HG03097 (cell line): ENCODE measurements at regions not wholly inside any gene's neighbourhood (a gene's known extent, or its start where the extent isn't known, plus 50 kb on each side); places are given as distances from the start of the nearest gene placed in this dataset.

Experiments used
- ATAC-seq: cut with Tn5 transposase; IDR thresholded peaks from one replicate; pipeline ENCODE4 v1.9.1; 2021; ENCODE audit not compliant: unreplicated experiment, low FRiP score

DNA sequence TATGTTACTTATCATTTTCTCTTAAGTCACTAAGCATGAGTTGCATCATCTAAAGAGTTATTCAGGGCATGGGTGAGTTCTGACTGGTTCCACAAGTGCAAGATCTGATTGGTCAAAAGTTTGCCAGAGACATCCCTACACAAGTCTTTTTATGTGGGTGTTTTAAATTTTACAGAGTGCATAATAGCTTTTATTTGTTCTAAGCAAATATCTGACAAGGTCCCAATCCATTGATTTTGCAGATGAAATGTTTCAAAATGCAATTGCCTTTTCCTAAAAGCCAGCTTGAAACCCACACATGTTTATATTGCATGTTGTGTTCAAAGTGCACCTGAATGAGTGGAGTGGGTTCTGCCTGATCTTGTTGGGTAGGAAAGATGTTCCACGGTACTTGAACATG lies 101.7 kb upstream of the PAX6 start:
- ATAC-seq: no peak

DNA sequence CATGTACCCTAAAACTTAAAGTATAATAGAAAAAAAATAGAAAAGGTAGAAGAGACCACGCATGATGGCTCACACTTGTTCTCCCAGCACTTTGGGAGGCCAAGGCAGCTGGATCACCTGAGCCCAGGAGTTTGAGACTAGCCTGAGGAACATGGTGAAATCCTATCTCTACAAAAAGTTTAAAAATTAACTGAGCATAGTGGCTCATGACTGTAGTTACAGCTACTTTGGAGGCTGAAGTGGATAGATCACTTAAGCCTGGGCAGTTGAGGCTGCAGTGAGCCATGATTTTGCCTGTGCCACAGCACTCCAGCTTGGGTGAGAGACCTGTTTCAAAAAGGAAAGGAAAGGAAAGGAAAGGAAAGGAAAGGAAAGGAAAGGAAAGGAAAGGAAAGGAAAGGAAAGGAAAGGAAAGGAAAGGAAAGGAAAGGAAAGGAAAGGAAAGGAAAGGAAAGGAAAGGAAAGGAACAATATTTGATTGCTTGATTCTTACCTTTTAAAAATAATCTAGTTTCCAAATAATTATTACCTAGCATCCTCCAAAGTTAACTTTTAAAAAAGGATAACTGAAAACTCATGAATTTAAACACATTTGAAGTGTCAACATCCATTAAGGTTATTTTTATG lies 99.9 kb upstream of the PAX6 start:
- ATAC-seq: no peak

DNA sequence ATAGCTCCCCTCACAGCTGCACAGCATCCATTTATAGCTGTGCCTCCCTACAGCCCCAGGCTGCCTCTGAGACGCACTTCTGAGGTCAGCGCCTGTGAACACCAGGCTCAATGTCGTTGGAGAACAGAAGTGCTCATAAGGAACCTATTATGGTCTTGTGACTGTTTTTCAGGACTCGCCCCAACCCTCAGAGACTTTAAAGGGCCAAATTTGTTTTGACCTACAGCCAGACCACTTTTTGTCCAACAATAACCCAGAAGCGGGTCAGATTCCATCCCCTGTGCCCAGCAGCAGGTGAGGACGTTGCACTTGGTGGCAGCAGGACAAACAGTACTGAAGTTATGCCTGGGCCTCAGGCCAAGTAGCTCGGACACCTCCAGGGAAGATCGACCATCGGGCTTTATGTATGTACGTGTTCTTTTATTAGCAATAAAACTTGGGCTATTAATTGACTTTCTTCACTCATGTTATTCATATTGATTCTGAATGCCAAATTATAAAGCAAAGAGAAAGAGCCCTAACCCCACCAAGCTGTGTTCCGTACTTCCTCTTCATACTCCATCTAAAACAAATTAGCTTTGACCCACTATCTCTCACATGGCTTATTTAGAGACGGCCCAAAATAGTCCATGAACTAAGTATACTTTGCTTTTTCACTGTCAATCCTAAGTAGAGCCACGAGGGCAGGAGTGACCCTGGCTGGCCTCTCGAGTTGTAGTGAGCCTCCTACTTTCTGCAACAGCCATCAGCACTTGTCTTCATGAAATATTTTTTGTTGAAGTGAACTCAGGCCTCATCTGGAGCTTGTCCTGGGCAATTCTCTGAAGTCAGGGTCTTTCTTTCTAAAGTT lies 92.3 kb upstream of the PAX6 start:
- no peak for ATAC-seq

DNA sequence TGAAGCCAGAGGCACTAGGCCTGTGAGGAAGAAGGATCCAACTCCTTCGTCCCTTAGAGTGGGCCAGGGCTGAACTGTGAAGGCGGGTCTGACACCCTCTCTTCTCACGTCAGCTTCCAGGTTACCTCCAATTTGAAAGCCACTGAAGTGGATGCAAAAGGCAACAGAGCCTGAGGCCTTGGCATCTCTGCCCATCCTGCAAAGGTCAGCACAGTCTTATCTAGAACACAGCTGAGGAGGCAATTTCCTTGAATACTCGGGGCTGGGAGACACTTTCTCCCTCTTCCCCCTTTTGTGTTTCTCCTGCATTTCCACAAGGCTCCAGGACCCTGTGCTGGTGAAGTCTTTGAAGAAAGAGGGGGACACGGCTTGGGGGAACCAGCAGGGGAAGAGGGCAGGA lies 91.6 kb upstream of the PAX6 start:
- no peak for ATAC-seq

DNA sequence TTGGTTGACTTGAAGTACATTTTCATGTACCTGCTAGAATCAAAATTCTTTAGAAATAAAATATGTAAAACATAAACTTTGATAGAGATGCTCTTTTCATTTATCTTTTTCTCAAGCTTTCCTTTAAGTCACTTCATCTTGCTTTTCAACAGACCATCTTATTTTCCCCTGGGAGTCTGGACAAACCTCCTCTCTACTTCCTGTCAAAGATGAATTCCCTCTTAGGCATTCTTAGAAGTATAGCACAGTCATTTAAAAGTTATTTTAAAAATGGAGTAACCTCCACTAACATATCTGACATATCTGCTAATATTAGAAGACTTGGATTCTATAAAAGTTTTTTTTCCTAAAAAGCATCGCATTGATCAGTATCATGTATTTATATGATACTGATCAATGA lies 84.8 kb upstream of the PAX6 start:
- ATAC-seq: no peak

DNA sequence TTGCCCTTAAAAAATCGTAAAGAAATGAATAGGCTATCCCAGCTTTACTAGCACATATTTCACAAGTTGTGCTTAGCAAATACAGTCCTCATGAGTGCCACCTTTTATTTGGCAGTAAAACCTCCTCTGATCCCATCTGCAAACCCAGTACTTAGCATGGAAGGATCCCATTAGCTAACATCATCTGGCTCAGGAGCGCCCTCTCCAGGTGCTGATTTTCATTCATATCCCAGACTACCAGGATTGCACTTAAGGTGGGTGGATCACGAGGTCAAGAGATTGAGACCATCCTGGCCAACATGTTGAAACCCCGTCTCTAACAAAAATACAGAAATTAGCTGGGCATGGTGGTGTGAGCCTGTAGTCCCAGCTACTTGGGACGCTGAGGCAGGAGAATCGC lies 76.1 kb upstream of the PAX6 start:
- ATAC-seq: no peak

DNA sequence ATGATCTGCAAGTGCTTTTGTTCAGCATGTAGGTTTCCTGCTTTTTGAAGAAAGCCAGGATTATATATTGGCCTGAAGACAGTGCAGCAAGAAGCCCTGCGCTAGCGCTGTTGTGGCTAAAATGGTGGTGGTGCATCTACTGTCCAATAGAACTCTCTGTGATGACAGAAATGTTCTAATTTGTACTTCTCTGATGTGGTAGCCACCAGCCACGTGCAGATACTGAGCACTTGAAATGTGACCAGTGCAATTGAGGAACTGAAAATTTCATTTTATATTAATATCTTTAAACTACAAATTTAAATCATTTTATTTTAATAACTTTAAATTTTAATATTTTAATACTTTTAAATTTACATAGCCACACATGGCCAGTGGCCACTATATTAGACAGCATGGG lies 73.0 kb upstream of the PAX6 start:
- ATAC-seq: no peak

DNA sequence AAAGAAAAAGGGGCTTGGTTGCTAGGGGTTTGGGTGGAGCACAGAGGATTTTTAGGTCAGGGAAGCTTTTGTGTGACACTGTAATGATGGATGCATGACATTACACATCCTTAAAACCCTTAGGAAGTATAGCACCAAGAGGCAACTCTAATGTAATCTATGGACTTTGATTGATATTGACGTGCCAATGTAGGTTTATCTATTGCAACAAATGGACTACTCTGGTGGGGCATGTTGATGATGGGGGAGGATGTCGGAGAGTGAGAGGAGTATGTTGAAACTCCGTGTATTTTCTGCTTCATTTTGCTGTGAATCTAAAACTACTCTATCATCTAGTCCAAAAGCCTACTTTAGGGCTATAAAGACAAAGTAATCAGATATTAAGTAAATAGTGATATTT lies 72.3 kb upstream of the PAX6 start:
- no peak for ATAC-seq

DNA sequence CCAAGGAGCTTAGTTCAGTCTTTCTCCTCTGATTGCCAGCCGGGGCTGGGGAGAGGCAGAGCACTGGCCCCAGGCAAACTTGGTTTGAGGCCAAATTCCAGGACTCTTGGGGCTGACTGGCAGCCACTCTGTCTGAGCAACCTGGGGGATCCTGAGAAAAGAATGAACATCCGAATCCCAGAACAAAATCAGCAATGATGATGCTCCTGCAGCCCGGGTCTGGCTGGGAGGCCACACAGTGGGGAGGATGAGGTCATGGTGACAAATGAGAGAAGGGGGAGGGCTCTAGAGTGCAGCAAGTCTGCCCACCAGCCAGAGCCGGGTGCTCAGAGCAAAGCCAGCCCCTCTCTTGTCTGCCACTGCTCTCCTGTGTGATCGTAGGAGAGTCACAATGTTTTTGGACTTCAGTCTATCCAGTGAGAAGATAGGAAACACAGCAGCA lies 71.8 kb upstream of the PAX6 start:
- ATAC-seq: no peak

DNA sequence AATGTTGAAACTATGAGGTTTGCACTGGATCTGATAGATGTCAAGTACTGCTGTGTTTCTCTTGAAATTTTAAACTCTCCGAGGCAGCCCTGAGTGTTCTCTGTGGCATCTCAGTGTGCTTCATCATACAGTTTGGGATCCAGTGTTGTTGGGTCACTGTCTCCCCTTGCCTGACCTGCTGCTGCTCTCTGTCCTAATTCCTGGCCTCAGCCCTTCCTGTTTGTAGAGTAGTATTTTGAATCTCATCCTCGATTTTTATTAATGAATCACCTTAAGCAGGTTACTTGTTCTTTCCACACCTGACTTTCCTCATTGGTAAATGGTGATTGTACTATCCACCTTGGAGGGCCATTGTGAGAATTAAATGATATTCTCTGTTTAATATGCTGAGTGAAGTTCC lies 70.7 kb upstream of the PAX6 start:
- ATAC-seq: no peak

DNA sequence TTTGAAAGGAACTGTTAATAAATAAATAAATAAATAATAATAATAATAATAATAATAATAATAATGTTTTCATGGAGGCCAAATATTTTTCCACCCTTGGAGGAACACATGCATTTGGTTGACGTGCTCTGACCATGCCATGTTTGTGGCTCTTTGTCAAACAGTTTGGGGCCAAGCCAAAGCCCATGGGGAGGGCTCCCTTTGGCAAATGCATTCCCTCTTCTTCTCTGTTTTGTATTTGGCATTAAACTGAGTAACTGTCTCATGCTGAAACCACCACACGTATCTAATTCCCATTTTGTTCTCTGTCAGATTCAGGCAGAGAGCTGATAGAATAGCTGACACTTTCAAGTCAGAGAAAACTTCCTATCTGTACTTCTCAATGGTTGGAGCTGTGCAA lies 68.6 kb upstream of the PAX6 start:
- ATAC-seq: no peak

DNA sequence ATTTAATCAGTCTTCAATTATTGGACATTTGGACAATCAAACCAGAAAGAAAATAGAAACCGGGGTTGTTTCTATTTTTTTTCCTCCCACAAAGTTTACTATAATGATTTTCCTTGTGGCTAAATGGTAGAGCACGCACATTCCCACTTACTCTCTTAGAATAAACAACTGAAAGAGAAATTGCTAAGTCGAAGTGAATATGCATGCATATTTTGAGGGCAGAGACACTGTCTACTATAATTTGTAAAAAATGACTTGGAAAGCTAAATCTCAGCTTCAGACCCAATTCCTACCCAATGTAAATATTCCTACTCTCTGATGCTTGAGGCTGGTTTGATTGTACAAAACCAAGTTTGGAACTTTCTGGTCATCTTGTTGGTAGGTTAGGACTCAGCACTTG lies 66.7 kb upstream of the PAX6 start:
- ATAC-seq: no peak

DNA sequence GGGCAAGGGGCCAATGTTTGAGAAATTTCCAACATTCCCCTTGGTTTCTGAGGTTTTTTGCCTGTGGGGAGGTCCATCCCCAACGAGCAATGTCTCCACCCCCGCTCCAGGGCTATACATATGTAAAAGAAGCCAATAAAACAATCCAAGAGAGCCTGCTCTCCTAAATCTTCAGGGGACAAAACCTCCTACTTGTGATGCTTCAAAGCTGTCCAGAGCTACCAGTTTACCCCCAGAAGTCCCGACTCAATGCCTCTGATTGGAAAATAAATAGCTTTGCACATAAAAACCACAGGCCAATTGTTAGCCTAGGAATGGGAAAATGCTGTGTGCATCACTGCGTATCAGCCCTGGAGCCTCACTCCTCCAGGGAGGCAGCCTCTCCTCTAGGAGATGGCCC lies 66.0 kb upstream of the PAX6 start:
- no peak for ATAC-seq

DNA sequence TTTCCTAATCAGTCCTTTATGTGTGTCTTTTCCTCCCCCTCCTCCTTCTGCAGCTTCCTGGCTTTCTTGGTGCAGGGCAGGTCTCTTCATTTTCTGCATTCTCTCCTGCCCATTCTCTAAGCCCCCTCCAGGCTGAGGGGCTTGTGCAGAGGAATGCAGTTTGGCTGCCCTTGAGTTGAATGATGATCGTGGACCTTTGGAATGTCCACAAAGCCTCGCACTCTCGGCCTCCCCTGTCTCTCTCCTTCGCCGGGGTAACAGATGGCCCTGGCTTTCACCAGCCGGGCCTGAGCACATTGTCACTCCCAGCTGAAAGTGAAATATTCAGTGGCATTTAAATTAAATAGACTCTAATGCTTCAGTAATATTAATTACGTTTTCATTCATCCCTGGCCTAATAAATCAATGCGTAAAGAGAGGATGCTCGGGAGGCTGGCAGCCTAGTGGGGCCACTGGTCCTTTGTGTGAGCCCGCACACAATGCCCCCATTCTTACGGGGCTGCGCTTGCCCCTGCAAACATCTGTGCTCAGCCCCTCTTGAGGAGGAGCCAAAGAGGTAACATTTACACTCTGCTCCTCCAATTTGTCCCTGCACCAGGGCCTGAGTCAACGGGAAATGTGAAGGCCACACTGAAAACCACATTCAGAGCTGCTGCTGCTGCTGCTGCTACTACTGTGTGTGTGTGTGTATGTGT lies 64.9 kb upstream of the PAX6 start:
- ATAC-seq: no peak

DNA sequence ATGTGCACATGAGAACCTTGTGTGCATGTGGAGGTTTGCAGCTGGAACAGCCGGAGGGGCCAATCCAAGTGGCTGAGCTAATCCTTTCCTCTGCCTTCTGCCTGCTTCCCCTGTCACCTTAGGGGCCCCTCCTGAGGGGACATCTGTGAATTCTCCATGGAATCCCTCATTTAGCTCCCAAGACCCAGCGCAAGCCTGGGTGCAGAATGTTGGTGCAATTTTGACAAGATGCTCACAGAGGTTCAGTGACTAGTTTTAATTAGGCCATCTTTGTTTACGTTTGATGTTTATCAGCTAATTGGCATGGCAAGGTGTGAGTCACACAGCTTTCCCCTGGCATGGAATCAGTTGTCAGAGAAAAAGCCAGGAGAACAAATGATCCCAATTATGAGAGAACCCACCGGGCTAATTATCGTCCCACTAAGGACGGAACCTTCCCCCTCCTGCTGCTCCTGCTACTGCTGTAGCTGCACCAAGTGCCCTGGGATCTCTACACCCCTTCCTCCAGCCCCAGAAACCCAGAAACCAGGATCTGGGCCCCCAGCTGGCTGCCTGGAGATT lies 63.6 kb upstream of the PAX6 start:
- no peak for ATAC-seq

DNA sequence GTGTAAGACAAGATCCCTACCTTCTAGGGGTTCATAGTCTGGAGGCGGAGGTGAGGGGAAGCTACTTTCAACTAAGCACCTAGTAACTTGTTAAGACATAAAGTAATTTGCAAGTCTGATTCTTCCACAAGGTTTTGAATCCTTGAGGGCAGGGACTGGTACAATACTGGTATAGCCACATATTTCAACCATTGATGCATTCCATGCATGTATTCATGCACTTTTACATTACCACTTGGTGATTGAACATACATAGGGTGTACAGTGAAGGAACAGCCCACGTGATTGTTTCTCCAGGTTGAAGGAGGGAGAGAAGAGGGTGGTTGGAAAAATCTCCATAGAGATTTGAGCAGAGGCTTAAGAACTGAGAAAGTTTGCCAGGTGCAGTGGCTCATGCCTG lies 62.0 kb upstream of the PAX6 start:
- no peak for ATAC-seq

DNA sequence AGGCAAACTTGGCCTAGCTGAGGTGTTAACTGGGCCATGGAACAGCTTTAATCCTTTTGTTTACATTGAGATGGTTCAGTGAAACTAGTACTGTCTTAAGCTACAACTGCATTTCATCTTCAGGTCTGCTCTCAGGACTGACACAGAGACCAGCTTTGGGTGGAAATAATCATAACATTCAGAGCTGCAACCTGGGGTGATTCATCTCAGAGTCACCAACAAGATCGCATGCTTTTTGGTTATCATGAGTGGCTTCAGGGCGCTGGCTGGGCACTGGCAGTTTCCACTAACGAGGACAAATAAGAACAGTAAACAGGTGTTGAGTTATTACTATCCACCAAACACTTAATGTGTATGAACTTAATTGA lies 60.9 kb upstream of the PAX6 start:
- no peak for ATAC-seq

DNA sequence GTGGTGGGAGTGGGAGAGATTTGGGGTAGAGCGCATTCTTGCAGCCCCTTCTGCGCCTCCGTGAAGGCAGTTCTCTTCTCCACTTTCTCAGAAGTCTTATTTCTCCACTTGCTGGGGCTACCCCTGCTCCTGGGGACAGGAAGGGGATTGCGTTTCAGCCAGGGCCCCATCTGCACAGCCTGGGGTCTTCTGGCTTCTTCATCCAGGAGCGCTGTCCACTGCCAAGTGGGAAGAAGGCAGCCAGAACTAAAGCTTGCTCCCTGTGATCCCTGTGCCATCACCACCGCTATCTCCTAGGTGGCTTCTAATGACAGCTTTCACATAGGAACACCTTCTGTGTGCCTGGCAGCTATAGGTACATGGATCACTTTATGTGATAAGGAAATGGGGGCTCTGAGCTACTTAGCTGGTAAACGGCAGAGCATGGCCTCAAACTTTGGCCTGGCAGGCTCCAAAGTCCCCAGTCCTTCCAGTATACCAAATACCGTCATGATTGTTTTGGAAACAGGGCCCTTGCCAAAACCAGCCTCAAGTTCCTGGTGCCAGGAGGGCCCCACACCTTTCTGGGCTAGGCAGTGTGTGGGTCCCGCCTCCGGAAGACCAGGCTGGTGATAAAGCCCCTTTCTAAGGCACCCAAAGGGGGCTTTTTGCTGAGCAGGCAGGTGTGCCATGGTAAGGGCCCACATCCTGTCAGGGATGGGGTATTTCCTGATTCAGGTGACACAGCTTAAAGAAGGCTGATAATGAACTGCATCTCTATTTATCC lies 60.4 kb upstream of the PAX6 start:
- no peak for ATAC-seq

DNA sequence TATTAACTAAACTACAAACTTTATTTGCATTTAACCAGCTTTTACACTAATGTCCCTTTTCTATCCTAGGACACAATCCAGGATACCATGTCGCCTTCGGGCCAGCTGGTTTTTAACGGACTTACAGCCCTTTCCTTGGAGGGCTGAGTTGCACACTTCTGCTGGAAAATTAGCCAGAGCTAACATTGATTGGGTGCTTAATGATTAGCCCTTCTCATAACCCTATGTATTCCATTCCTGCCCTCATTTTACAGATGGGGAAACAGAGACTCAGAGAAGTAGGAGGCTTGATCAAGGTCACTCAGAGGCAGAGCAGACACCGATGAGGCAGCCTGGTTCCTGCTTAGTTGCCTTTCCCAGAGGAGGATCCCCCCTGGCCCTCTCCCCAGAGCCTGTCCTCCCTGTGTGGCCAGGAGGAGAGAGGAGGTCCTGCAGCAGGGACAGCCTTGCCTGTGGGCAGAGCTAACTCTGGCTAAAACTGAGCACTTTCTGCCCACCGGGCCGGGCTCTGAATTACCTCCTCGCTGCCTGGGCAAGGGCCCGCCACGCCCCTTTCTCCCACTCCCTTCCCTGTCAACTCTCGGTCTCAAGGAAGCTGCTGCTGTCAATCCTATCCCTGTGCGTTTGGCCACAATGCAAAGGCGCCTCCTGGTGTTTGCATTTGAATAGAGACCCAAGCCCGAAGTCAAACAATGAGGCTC lies 59.6 kb upstream of the PAX6 start:
- no peak for ATAC-seq

DNA sequence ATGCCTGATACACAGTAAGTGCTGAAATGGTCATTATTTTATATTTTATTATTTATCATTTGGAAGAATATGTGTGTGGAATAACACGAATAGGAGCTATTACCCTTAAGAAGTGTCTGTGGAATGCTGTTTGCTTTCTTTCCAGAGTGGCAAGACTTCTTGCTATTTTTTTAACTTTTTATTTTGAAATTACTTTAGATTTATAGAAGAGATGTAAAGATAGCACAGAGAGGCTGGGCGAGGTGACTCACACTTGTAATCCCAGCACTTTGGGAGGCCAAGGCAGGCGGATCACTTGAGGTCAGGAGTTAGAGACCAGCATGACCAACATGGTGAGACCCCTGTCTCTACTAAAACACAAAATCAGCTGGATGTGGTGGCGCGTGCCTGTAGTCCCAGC lies 58.9 kb upstream of the PAX6 start:
- no peak for ATAC-seq
